C4-2B (cell line): ENCODE measurements at regions not wholly inside any gene's neighbourhood (a gene's known extent, or its start where the extent isn't known, plus 50 kb on each side); places are given as distances from the start of the nearest gene placed in this dataset.

Experiments
- H3K27ac ChIP-seq: fragments of 450-650 bp; 2 replicates; pipeline ENCODE4 v1.5.1; 2017
- CTCF ChIP-seq: fragments of 450-650 bp; conservative IDR thresholded peaks from 2 replicates; pipeline ENCODE4 v1.5.1; 2017; ENCODE audit warnings: mild to moderate bottlenecking
- ZFX ChIP-seq: fragments of 450-650 bp; IDR thresholded peaks from 2 replicates; pipeline ENCODE4 v1.6.1; 2017

DNA sequence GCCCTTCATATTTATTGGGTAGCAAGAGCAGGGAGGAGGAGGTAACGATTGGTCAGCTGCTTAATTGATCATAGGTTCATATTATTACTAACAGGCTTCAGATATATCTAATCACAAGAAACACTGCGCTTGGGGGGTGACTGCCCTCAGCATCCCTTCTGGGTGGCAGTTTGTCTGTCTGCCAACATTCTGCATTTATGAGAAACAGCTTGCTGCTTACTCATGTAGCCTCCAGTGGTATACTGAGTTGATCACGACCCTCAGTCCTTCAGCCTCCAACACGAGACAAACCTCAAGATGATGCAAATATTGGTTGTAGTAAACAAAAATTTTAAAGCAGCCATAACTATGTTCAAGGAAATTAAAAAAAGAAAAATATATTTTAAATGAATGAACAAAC is 657.8 kb upstream of the PHF14 start:
- no peak overlapping the region for H3K27ac ChIP-seq
- TF ChIP-seq CTCF (no peak), ZFX (no peak)

DNA sequence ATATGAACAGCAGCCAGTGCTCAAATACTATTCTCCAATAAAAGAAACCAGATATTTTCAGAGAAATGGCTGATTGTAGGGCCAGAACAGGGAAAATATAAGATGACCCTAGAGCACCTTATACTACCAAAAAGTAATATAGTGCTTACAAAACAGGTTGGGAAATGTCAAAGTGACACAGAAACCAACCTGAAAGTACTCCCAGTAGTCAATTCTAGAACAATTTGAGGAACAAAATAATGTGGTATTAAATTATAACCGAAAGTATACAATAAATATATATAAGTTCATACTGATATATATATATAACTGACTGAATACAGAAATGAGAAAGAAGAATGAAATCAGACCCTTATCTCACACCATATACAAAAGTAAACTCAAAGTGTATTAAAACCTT is 657.2 kb upstream of the PHF14 start:
- H3K27ac ChIP-seq: no peak overlapping the region
- TF ChIP-seq ZFX: no peak
- no peak for TF ChIP-seq CTCF

DNA sequence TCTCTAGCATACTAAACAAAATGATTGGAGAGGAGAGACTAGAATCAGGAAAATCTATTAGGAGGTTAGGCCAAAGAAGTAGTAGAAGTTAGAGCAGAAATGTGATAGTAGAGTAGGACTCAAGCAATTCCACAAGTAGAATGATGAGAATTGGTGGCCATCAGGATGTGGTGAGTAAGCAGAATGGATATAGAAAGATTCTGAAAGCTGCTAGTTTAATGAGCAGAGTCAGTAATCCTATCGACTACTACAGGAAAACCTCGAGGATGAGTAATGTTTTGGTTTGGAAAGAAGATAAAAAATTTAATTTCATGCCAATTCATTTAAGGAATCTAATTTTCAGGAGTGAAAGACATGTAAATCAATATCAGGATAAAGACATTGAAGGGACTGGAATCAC is 648.3 kb upstream of the PHF14 start:
- TF ChIP-seq ZFX (no peak), CTCF (no peak)
- no peak overlapping the region for H3K27ac ChIP-seq

GRCh38 chr7:10343108-10343507 is 630.6 kb upstream of the PHF14 start:
- no peak overlapping the region for H3K27ac ChIP-seq
- TF ChIP-seq CTCF: no peak
- TF ChIP-seq ZFX: no peak

DNA sequence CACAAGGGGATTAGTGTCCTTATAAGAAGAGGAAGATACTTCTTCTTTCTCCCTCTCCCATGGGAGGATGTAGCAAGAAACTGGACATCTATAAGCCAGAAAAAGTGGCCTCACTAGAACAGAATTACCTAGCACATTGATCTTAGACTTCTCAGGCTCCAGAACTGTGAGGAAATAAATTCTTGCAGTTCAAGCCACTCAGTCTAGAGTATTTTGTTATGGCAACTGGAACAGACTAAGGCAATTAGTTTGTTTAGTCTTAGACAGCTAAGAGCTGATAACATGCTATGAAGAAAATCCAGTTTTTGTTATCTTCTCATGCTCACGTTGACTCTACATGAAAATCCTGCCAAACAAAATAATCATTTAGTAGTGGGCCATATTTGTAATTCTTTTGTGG is 627.6 kb upstream of the PHF14 start:
- TF ChIP-seq CTCF: no peak
- no peak for TF ChIP-seq ZFX
- H3K27ac ChIP-seq: no peak overlapping the region

DNA sequence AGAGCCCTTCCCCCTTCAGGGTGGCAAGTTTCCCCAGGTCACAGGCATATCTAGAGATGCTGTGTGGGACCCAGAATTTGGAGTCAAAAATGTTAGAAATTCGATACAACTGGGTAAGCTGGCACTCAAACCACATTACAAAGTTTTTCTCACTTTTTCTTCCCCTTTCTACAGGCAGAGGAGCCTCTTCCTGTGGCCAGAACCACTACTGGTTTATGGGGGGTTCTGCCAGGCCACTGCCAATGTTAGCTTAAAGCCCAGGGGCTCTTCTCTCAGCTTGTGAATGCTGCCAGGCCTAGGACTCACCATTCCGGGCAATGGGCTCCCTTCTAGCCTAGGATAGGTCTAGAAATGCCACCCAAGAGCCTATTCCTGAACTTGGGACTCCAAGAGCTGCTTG is 617.9 kb upstream of the PHF14 start:
- TF ChIP-seq ZFX: no peak
- TF ChIP-seq CTCF: no peak
- no peak overlapping the region for H3K27ac ChIP-seq

GRCh38 chr7:10360050-10360449 is 613.6 kb upstream of the PHF14 start:
- no peak overlapping the region for H3K27ac ChIP-seq
- TF ChIP-seq ZFX (no peak), CTCF (no peak)
